ENCODE measurements at regions not wholly inside any gene's neighbourhood (a gene's known extent, or its start where the extent isn't known, plus 50 kb on each side); places are given as distances from the start of the nearest gene placed in this dataset.

GRCh38 chr4:84231539-84232055 is 267.5 kb downstream of the NKX6-1 start:
- H2AFZ ChIP-seq (ENCODE audit: low read depth, low read length): no peak overlapping the region
- H3K79me2 ChIP-seq (ENCODE audit: control insufficient read depth, insufficient read depth, low read length): no peaks in the 10 kb centered on the region
- TF ChIP-seq GATA2 (IDR thresholded peaks at IDR 0.05; ENCODE audit: insufficient read depth, insufficient read length, low read depth, low read length) (no peak), FOS (IDR thresholded peaks at IDR 0.05; ENCODE audit: borderline replicate concordance, insufficient read depth, low read length) (no peak), JUN (IDR thresholded peaks at IDR 0.05; ENCODE audit: borderline replicate concordance, insufficient read depth, insufficient read length, low read depth) (no peak), MYC (IDR thresholded peaks at IDR 0.05; ENCODE audit: low read depth, low read length) (no peak), MAX (IDR thresholded peaks at IDR 0.05; ENCODE audit: insufficient read depth, insufficient read length) (no peak), POLR2AphosphoS5 (IDR thresholded peaks at IDR 0.05; ENCODE audit: insufficient read depth, low read depth, low read length) (no peak), POLR2A (IDR thresholded peaks at IDR 0.05; ENCODE audit: low read depth, low read length) (no peak), CTCF (IDR thresholded peaks at IDR 0.05; ENCODE audit: extremely low read depth in 1 of 2, insufficient read depth in 1 of 2, low read depth in 1 of 2, low read length in 2 of 2) (no peak), EZH2 (IDR thresholded peaks at IDR 0.05; ENCODE audit: borderline replicate concordance, low read depth, low read length, severe bottlenecking) (no peak)
- H4K20me1 ChIP-seq (replicated peaks; ENCODE audit: control insufficient read depth, extremely low read depth, insufficient read depth, low read length): no peaks in the 10 kb centered on the region
- H3K27ac ChIP-seq (ENCODE audit: insufficient read depth, low read depth, low read length): no peak overlapping the region
- no peaks in the 10 kb centered on the region for H3K9me3 ChIP-seq (replicated peaks; ENCODE audit: control insufficient read depth, insufficient read depth, low read length)
- dilution Hi-C loops (cut with MboI; ENCODE audit: extremely low pct_ligation_motif_present, low sequenced_read_pairs) (no loop called here), intact Hi-C loops (cut with micrococcal nuclease) (no loop called here)
- no peak overlapping the region for H3K9ac ChIP-seq (replicated peaks; ENCODE audit: extremely low read depth, insufficient read depth, low read length)
- H3K36me3 ChIP-seq (ENCODE audit: control insufficient read depth in 2 of 2, extremely low read depth in 1 of 2, insufficient read depth in 2 of 2, low read length in 2 of 2): no peaks in the 10 kb centered on the region
- BruUV-seq (replicated peaks): no TSS peak
- DNase-seq (ENCODE audit: low read depth, low spot score) (no peak), FAIRE-seq (no peak)
- POLR2A ChIA-PET: no interaction called here
- no peak overlapping the region for H3K4me2 ChIP-seq (ENCODE audit: insufficient read depth, low read length)
- H3K9me1 ChIP-seq (replicated peaks; ENCODE audit: control insufficient read depth, extremely low read depth, insufficient read depth, low read length): no peaks in the 10 kb centered on the region
- CTCF ChIA-PET: no interaction called here
- no peak overlapping the region for H3K4me3 ChIP-seq (replicated peaks in 1 of 3; ENCODE audit: insufficient read depth in 1 of 3, low read depth in 1 of 3, low read length in 3 of 3)
- H3K27me3 ChIP-seq (ENCODE audit: control insufficient read depth in 2 of 2, insufficient read depth in 2 of 2, low read length in 2 of 2): no peaks in the 10 kb centered on the region
- no peaks in the 10 kb centered on the region for H3K4me1 ChIP-seq (ENCODE audit: control insufficient read depth, extremely low read depth, insufficient read depth, low read length)
